Liver (tissue), 8 donors: ENCODE measurements at regions not wholly inside any gene's neighbourhood (a gene's known extent, or its start where the extent isn't known, plus 50 kb on each side); places are given as distances from the start of the nearest gene placed in this dataset.

Experiments used
- DNase-seq: peaks from one replicate; pipeline ENCODE4 v3.0.0-alpha.2; 2017; ENCODE audit warnings: low spot score
- H3K27ac ChIP-seq, 2 donors: one replicate each; pipeline ENCODE4 v1.7.0; 2013; ENCODE audit warnings: inconsistent platforms in 2 of 2, low read length in 2 of 2, control low read depth in 1 of 2, low read depth in 1 of 2, mild to moderate bottlenecking in 1 of 2
- H3K27me3 ChIP-seq, 4 donors: one replicate each; pipeline versions ENCODE4 v1.6.1 to v1.7.0; 2013; ENCODE audit warnings: low read length in 3 of 4, inconsistent platforms in 1 of 4, mild to moderate bottlenecking in 1 of 4, moderate library complexity in 1 of 4; ENCODE audit not compliant: control insufficient read depth in 4 of 4, insufficient read depth in 4 of 4
- H3K36me3 ChIP-seq, 4 donors: one replicate each; pipeline versions ENCODE4 v1.6.1 to v1.7.0; 2013; ENCODE audit warnings: low read length in 3 of 4, mild to moderate bottlenecking in 3 of 4, low read depth in 1 of 4, moderate library complexity in 1 of 4; ENCODE audit not compliant: control insufficient read depth in 4 of 4, insufficient read depth in 3 of 4
- H3K4me1 ChIP-seq, 4 donors: one replicate each; pipeline versions ENCODE4 v1.6.1 to v1.7.0; 2013; ENCODE audit warnings: low read length in 3 of 4, mild to moderate bottlenecking in 3 of 4, moderate library complexity in 1 of 4; ENCODE audit not compliant: control insufficient read depth in 4 of 4, insufficient read depth in 4 of 4
- H3K4me3 ChIP-seq, 3 donors: one replicate each; pipeline versions ENCODE4 v1.6.1 to v1.7.0; 2013; ENCODE audit warnings: low read length in 3 of 3, control low read depth in 1 of 3, low read depth in 1 of 3, mild to moderate bottlenecking in 1 of 3
- H3K9ac ChIP-seq, 2 donors: one replicate each; pipeline ENCODE4 v1.7.0; 2013; ENCODE audit warnings: low read length in 2 of 2, mild to moderate bottlenecking in 2 of 2, moderate library complexity in 2 of 2, control low read depth in 1 of 2, low read depth in 1 of 2
- H3K9me3 ChIP-seq, 4 donors: one replicate each; pipeline versions ENCODE4 v1.6.1 to v1.7.0; 2013; ENCODE audit warnings: low read length in 3 of 4; ENCODE audit not compliant: control insufficient read depth in 4 of 4
- EGR1 ChIP-seq, 2 donors: IDR thresholded peaks; 2 replicates each; pipeline ENCODE4 v1.6.1; 2016 to 2018; ENCODE audit warnings: antibody characterized with exemption in 2 of 2, low read depth in 2 of 2
- FOXA1 ChIP-seq: IDR thresholded peaks from 2 replicates; pipeline ENCODE4 v1.6.1; 2016; ENCODE audit warnings: antibody characterized with exemption
- FOXA2 ChIP-seq: IDR thresholded peaks from 2 replicates; pipeline ENCODE4 v1.6.1; 2016; ENCODE audit warnings: antibody characterized with exemption
- GABPA ChIP-seq, 2 donors: IDR thresholded peaks in 1 of 2; conservative IDR thresholded peaks in 1 of 2; 2 replicates each; pipeline ENCODE4 v1.6.1; 2016; ENCODE audit warnings: antibody characterized with exemption in 2 of 2, mild to moderate bottlenecking in 1 of 2, moderate library complexity in 1 of 2
- HNF4A ChIP-seq, 2 donors: conservative IDR thresholded peaks; 2 replicates each; pipeline ENCODE4 v1.6.1; 2016; ENCODE audit warnings: antibody characterized with exemption in 2 of 2, mild to moderate bottlenecking in 2 of 2
- HNF4G ChIP-seq: IDR thresholded peaks from 2 replicates; pipeline ENCODE4 v1.6.1; 2016; ENCODE audit warnings: antibody characterized with exemption
- JUND ChIP-seq, 2 donors: IDR thresholded peaks; 2 replicates each; pipeline ENCODE4 v1.6.1; 2016; ENCODE audit warnings: antibody characterized with exemption in 2 of 2
- NR2F2 ChIP-seq: IDR thresholded peaks from 2 replicates; pipeline ENCODE4 v1.6.1; 2016; ENCODE audit warnings: antibody characterized with exemption
- RAD21 ChIP-seq, 2 donors: IDR thresholded peaks; 2 replicates each; pipeline ENCODE4 v1.6.1; 2016; ENCODE audit warnings: antibody characterized with exemption in 2 of 2, mild to moderate bottlenecking in 2 of 2
- RXRA ChIP-seq, 2 donors: IDR thresholded peaks; 2 replicates each; pipeline ENCODE4 v1.6.1; 2017 to 2018; ENCODE audit warnings: antibody characterized with exemption in 2 of 2, mild to moderate bottlenecking in 1 of 2
- SP1 ChIP-seq: IDR thresholded peaks from 2 replicates; pipeline ENCODE4 v1.6.1; 2018; ENCODE audit warnings: antibody characterized with exemption, mild to moderate bottlenecking
- TAF1 ChIP-seq: conservative IDR thresholded peaks from 2 replicates; pipeline ENCODE4 v1.6.1; 2016; ENCODE audit warnings: antibody characterized with exemption, mild to moderate bottlenecking
- YY1 ChIP-seq: IDR thresholded peaks from 2 replicates; pipeline ENCODE4 v1.6.1; 2016; ENCODE audit warnings: antibody characterized with exemption, mild to moderate bottlenecking
- WGBS: extraction: QIAGEN DNeasy Blood & Tissue Kit; methylation state at CpG from one replicate; pipeline ENCODE4 v1.1.7; 2013; 5-methylcytosine and 5-hydroxymethylcytosine counted together
- TF ChIP-seq, protein P1 (sequence below): IDR thresholded peaks from 2 replicates; pipeline ENCODE4 v1.6.1; 2016; ENCODE audit warnings: antibody characterized with exemption, mild to moderate bottlenecking
- TF ChIP-seq, protein P2 (sequence below): IDR thresholded peaks from 2 replicates; pipeline ENCODE4 v1.6.1; 2016; ENCODE audit warnings: antibody characterized with exemption
- TF ChIP-seq, protein P3 (sequence below): fragments of 150-350 bp; IDR thresholded peaks from 2 replicates; pipeline ENCODE4 v1.5.1; 2017; ENCODE audit warnings: improper control_type of control experiment, low read depth, low read length; ENCODE audit not compliant: missing input control
- TF ChIP-seq, protein P4 (sequence below): IDR thresholded peaks from 2 replicates; pipeline ENCODE4 v1.6.1; 2016; ENCODE audit warnings: antibody characterized with exemption
- TF ChIP-seq, protein P5 (sequence below): IDR thresholded peaks from 2 replicates; pipeline ENCODE4 v1.6.1; 2016; ENCODE audit warnings: antibody characterized with exemption
- donor health status: healthy.
- donor health status: healthy.
- donor health status: healthy.
- donor health status: healthy.
- donor health status: healthy.

DNA sequence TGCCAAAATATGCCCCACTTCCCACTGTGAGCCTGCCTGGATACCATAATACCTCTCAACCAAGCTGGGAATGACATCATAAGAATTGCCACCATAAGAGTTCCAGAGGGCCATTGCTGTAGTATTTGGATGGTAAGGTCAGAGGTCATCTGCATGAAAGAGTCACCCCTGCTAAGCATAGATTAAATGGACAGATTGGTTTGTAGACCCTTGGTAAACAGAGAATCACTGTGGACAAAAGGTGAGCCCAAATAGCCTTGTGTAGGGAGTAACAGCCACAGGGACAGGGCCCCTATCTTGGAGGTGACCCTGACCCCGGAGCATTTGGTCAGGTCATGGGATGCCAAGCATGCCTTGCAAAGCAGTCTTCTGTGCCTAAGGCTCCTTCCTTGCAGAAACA is 129.7 kb downstream of the GPAM start:
- H3K27me3 ChIP-seq = no peaks in the 10 kb centered on the region
- no peaks in the 10 kb centered on the region for H3K4me1 ChIP-seq
- H3K4me3 ChIP-seq = no peak overlapping the region
- DNase-seq = no peak
- H3K27ac ChIP-seq = no peak overlapping the region
- 86% methylated on average over 1 of the region's 1 CpG for WGBS
- H3K9ac ChIP-seq = no peak overlapping the region
- no peaks in the 10 kb centered on the region for H3K9me3 ChIP-seq
- no peaks in the 10 kb centered on the region for H3K36me3 ChIP-seq
- TF ChIP-seq FOXA1 (no peak), JUND (IDR thresholded peaks at IDR 0.05) (no peak), HNF4G (no peak), NR2F2 (no peak)
- TF ChIP-seq, protein P1, sequence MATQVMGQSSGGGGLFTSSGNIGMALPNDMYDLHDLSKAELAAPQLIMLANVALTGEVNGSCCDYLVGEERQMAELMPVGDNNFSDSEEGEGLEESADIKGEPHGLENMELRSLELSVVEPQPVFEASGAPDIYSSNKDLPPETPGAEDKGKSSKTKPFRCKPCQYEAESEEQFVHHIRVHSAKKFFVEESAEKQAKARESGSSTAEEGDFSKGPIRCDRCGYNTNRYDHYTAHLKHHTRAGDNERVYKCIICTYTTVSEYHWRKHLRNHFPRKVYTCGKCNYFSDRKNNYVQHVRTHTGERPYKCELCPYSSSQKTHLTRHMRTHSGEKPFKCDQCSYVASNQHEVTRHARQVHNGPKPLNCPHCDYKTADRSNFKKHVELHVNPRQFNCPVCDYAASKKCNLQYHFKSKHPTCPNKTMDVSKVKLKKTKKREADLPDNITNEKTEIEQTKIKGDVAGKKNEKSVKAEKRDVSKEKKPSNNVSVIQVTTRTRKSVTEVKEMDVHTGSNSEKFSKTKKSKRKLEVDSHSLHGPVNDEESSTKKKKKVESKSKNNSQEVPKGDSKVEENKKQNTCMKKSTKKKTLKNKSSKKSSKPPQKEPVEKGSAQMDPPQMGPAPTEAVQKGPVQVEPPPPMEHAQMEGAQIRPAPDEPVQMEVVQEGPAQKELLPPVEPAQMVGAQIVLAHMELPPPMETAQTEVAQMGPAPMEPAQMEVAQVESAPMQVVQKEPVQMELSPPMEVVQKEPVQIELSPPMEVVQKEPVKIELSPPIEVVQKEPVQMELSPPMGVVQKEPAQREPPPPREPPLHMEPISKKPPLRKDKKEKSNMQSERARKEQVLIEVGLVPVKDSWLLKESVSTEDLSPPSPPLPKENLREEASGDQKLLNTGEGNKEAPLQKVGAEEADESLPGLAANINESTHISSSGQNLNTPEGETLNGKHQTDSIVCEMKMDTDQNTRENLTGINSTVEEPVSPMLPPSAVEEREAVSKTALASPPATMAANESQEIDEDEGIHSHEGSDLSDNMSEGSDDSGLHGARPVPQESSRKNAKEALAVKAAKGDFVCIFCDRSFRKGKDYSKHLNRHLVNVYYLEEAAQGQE = no peak
- TF ChIP-seq, protein P2, sequence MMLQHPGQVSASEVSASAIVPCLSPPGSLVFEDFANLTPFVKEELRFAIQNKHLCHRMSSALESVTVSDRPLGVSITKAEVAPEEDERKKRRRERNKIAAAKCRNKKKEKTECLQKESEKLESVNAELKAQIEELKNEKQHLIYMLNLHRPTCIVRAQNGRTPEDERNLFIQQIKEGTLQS = no peak

DNA sequence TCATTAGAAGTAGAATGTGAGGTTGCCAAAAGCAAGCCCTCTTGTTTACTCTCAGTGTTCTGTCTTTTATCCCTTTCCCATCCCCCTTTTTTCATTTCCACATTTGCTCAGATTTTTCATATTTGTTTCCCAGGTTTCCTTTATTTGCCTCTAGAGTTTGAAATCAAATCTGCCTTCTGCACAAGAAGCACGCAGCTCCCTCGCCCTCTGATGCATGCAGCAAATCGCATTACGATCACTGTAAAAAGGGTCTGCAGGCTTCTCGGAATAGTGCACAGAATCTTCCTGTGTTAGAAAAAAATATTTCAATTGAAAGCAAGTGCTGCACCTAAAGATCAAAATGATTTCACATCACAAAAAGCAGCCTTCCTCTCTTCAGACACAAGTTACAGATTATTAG is 129.0 kb downstream of the GPAM start:
- TF ChIP-seq HNF4G (no peak), NR2F2 (no peak), YY1 (no peak), GABPA (IDR thresholded peaks at IDR 0.05 in 1 of 2, conservative IDR thresholded peaks at IDR 0.05 in 1 of 2) (no peak), RAD21 (IDR thresholded peaks at IDR 0.05) (no peak), TAF1 (no peak), HNF4A (conservative IDR thresholded peaks at IDR 0.05) (no peak), EGR1 (IDR thresholded peaks at IDR 0.05; ENCODE audit: low read depth in 2 of 2) (no peak), JUND (IDR thresholded peaks at IDR 0.05) (no peak), FOXA1 (no peak), SP1 (no peak), FOXA2 (no peak), RXRA (IDR thresholded peaks at IDR 0.05) (no peak)
- TF ChIP-seq, protein P2 = no peak
- TF ChIP-seq, protein P3, sequence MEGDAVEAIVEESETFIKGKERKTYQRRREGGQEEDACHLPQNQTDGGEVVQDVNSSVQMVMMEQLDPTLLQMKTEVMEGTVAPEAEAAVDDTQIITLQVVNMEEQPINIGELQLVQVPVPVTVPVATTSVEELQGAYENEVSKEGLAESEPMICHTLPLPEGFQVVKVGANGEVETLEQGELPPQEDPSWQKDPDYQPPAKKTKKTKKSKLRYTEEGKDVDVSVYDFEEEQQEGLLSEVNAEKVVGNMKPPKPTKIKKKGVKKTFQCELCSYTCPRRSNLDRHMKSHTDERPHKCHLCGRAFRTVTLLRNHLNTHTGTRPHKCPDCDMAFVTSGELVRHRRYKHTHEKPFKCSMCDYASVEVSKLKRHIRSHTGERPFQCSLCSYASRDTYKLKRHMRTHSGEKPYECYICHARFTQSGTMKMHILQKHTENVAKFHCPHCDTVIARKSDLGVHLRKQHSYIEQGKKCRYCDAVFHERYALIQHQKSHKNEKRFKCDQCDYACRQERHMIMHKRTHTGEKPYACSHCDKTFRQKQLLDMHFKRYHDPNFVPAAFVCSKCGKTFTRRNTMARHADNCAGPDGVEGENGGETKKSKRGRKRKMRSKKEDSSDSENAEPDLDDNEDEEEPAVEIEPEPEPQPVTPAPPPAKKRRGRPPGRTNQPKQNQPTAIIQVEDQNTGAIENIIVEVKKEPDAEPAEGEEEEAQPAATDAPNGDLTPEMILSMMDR = no peak
- TF ChIP-seq, protein P4, sequence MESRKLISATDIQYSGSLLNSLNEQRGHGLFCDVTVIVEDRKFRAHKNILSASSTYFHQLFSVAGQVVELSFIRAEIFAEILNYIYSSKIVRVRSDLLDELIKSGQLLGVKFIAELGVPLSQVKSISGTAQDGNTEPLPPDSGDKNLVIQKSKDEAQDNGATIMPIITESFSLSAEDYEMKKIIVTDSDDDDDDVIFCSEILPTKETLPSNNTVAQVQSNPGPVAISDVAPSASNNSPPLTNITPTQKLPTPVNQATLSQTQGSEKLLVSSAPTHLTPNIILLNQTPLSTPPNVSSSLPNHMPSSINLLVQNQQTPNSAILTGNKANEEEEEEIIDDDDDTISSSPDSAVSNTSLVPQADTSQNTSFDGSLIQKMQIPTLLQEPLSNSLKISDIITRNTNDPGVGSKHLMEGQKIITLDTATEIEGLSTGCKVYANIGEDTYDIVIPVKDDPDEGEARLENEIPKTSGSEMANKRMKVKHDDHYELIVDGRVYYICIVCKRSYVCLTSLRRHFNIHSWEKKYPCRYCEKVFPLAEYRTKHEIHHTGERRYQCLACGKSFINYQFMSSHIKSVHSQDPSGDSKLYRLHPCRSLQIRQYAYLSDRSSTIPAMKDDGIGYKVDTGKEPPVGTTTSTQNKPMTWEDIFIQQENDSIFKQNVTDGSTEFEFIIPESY = no peak
- TF ChIP-seq, protein P5, sequence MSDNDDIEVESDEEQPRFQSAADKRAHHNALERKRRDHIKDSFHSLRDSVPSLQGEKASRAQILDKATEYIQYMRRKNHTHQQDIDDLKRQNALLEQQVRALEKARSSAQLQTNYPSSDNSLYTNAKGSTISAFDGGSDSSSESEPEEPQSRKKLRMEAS = no peak
- TF ChIP-seq, protein P1 = no peak
- Histone ChIP-seq H3K9me3 (no peaks in the 10 kb centered on the region), H3K36me3 (no peaks in the 10 kb centered on the region), H3K4me3 (no peak overlapping the region), H3K9ac (no peak overlapping the region), H3K27me3 (no peaks in the 10 kb centered on the region), H3K27ac (no peak overlapping the region), H3K4me1 (no peaks in the 10 kb centered on the region)
- DNase-seq = no peak
- WGBS = 97% methylated on average over 5 of the region's 5 CpGs
